ENCODE measurements at regions not wholly inside any gene's neighbourhood (a gene's known extent, or its start where the extent isn't known, plus 50 kb on each side); places are given as distances from the start of the nearest gene placed in this dataset.

DNA sequence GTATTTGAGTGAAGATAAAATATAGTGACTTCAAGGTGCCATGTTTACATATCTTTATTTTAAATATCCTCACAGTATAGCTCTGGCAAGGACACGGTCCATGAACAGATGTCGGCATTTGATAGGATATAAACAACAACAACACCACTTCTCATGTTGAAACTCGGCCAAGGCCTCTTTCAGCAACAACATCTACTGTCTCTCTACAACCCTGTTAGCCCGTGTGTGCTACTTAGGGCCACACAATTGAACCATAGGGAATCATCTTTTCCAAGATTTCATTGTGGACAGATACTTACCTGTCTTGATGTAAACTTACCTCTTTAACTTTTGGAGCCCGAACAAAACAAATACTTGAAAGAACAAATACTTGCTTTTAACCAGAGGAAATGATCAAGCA is 168.7 kb upstream of the SSTR1 start:
- TF ChIP-seq, protein P1, sequence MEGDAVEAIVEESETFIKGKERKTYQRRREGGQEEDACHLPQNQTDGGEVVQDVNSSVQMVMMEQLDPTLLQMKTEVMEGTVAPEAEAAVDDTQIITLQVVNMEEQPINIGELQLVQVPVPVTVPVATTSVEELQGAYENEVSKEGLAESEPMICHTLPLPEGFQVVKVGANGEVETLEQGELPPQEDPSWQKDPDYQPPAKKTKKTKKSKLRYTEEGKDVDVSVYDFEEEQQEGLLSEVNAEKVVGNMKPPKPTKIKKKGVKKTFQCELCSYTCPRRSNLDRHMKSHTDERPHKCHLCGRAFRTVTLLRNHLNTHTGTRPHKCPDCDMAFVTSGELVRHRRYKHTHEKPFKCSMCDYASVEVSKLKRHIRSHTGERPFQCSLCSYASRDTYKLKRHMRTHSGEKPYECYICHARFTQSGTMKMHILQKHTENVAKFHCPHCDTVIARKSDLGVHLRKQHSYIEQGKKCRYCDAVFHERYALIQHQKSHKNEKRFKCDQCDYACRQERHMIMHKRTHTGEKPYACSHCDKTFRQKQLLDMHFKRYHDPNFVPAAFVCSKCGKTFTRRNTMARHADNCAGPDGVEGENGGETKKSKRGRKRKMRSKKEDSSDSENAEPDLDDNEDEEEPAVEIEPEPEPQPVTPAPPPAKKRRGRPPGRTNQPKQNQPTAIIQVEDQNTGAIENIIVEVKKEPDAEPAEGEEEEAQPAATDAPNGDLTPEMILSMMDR (IDR thresholded peaks at IDR 0.05; ENCODE audit: low read depth, low read length) = no peak
- ChIA-PET CTCF (no interaction called here), POLR2A (no interaction called here)
- H3K27me3 ChIP-seq (ENCODE audit: control insufficient read depth, insufficient read depth, low read length) = no peaks in the 10 kb centered on the region
- H3K9me3 ChIP-seq (ENCODE audit: control insufficient read depth, insufficient read depth, low read length) = no peaks in the 10 kb centered on the region
- no peak overlapping the region for H3K4me3 ChIP-seq (ENCODE audit: low read depth, low read length)
- no peak for DNase-seq (ENCODE audit: low read depth, low spot score)
- H3K27ac ChIP-seq (ENCODE audit: low read depth, low read length) = no peak overlapping the region

DNA sequence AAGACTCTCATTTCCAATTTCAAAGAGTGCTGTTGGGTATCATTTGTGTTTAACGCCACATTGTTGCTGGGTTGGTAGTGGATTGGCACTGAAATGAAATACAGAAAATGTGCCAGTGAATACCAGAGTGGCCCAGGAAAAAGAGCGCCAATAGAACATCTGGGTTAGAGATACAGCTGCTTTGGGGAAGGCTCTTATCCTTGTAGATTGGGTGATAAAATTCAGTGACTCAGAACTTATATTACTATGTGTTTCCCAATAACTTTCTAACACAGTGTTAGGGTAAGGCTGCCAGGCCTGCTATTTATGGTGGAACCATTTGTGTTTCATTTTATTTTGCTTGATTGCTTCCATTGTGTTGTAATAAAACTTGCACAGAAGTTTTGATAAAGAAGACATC is 168.2 kb upstream of the SSTR1 start:
- POLR2A ChIA-PET = no interaction called here
- CTCF ChIA-PET = no interaction called here
- H3K4me3 ChIP-seq (ENCODE audit: low read depth, low read length) = no peak overlapping the region

DNA sequence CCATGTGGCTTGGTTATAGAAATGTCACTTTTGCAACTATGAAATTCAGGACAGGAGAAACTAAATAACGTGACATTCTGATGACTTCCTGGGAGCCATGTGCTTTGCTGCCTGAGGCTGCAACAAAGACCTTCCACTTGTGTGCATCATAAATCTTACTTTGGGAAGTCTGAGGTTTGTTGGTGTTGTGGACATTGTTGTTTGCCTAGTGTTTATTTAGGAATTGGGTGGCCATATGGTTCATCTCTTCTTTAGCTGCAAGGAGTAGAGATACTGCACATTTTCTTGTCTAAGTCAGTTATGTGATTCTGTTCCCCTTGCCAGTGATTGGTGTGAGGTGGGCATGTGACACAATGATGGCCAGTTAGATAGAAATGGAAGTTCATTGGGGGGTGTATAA is 167.3 kb upstream of the SSTR1 start:
- Histone ChIP-seq H3K27ac (ENCODE audit: low read depth, low read length) (no peak overlapping the region), H3K4me3 (ENCODE audit: low read depth, low read length) (no peak overlapping the region), H3K9me3 (ENCODE audit: control insufficient read depth, insufficient read depth, low read length) (no peaks in the 10 kb centered on the region), H3K27me3 (ENCODE audit: control insufficient read depth, insufficient read depth, low read length) (no peaks in the 10 kb centered on the region)
- no peak for DNase-seq (ENCODE audit: low read depth, low spot score)
- TF ChIP-seq, protein P1 (IDR thresholded peaks at IDR 0.05; ENCODE audit: low read depth, low read length) = no peak
- ChIA-PET POLR2A (no interaction called here), CTCF (no interaction called here)

More for the DNA sequence above, 168.2 kb upstream of the SSTR1 start:
- H3K27ac ChIP-seq (ENCODE audit: low read depth, low read length) = no peak overlapping the region
- no peak for DNase-seq (ENCODE audit: low read depth, low spot score)
- H3K27me3 ChIP-seq (ENCODE audit: control insufficient read depth, insufficient read depth, low read length) = no peaks in the 10 kb centered on the region
- no peaks in the 10 kb centered on the region for H3K9me3 ChIP-seq (ENCODE audit: control insufficient read depth, insufficient read depth, low read length)
- TF ChIP-seq, protein P1 (IDR thresholded peaks at IDR 0.05; ENCODE audit: low read depth, low read length) = no peak

DNA sequence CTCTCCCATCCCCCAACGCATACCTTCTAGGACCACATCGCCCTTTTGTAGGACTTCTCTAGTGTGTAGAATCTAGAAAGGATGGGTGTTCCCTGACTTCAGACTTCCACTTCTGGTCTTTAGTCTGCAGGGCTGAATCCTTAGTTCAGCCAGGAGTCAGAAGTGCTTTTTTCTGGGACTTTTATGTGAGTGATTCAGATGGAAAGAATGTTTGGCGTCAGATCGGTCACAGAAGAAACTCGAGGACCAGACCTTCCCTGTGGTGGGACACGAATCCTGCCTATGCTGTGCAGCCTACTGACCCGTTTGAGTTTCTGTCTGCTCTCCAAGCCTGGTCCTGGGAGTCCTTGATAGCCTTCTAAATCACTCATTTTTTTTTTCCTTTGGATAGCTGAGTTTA is 165.4 kb upstream of the SSTR1 start:
- POLR2A ChIA-PET = no interaction called here
- Histone ChIP-seq H3K27me3 (ENCODE audit: control insufficient read depth, insufficient read depth, low read length) (no peaks in the 10 kb centered on the region), H3K4me3 (ENCODE audit: low read depth, low read length) (0 out of 2 replicates have a peak overlapping the region, but pooled peaks have one; percentile 10), H3K27ac (ENCODE audit: low read depth, low read length) (no peak overlapping the region), H3K9me3 (ENCODE audit: control insufficient read depth, insufficient read depth, low read length) (no peaks in the 10 kb centered on the region)
- TF ChIP-seq, protein P1 (IDR thresholded peaks at IDR 0.05; ENCODE audit: low read depth, low read length) = no peak
- DNase-seq (ENCODE audit: low read depth, low spot score) = no peak
- CTCF ChIA-PET = interaction anchor here (0.7 kb wide), 1 partner anchor 155 kb away, joined by 3 read pairs; no protein-coding TSS in a partner anchor

DNA sequence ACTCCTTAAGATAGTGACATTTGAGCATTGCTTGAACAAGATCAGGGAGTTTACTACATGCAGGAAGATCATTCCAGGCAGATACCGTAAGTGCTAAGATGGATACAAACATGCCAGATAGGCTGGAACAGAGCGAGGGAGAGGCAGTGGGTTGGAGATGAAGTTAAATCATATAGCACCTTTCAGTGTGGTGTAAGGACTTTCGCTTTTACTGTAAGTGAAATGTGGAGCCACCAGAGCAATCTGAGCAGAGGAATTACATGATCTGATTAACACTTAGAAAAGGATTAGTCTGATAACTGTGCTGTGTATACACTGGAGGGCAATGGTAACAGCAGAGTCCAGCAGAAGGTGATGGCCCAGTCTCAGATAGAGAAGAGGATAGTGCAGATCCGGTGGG is 163.0 kb upstream of the SSTR1 start:
- no peaks in the 10 kb centered on the region for H3K9me3 ChIP-seq (ENCODE audit: control insufficient read depth, insufficient read depth, low read length)
- ChIA-PET CTCF (no interaction called here), POLR2A (no interaction called here)
- DNase-seq (ENCODE audit: low read depth, low spot score) = no peak
- H3K4me3 ChIP-seq (ENCODE audit: low read depth, low read length) = no peak overlapping the region
- no peaks in the 10 kb centered on the region for H3K27me3 ChIP-seq (ENCODE audit: control insufficient read depth, insufficient read depth, low read length)
- TF ChIP-seq, protein P1 (IDR thresholded peaks at IDR 0.05; ENCODE audit: low read depth, low read length) = no peak
- no peak overlapping the region for H3K27ac ChIP-seq (ENCODE audit: low read depth, low read length)

All from AG04450 (cell line).